Head of caudate nucleus (tissue), 42 donors: ENCODE measurements at regions not wholly inside any gene's neighbourhood (a gene's known extent, or its start where the extent isn't known, plus 50 kb on each side); places are given as distances from the start of the nearest gene placed in this dataset.
"Not testable (repeated sequence)": the region's sequence is repeated elsewhere in the genome, so short reads cannot be mapped to it uniquely, and the experiment has no call there.

Source experiments
- DNase-seq, 42 donors: peaks; one replicate each; pipeline versions ENCODE4 v3.0.0 to v3.0.0-alpha.2; 2020 to 2021; ENCODE audit warnings: mixed read lengths in 7 of 42
- intact Hi-C: fragments of 100-400 bp; cut with DNase I; formaldehyde crosslinking; loops from one replicate; pipeline ENCODE4 v1.15.0; 2022

DNA sequence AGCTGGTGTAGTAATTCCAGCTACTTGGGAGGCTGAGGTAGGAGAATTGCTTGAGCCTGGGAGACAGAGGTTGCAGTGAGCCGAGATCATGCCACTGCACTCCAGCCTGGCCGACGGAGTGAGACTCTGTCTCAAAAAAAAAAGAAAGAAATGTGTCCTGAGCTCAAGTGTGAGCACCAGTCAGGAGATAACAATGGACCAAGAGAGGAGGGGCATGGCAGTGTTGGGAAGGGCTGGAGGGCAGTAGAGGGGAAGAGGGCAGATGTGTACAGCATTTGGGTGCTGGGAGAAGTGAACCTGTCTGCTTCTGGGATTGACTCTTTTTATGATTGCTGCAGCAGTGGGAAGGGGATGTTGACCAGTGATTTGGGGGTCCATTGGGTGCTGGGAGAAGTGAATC is 105.3 kb upstream of the MPHOSPH6 start:
- DNase-seq, intact Hi-C loops: not testable (repeated sequence)

DNA sequence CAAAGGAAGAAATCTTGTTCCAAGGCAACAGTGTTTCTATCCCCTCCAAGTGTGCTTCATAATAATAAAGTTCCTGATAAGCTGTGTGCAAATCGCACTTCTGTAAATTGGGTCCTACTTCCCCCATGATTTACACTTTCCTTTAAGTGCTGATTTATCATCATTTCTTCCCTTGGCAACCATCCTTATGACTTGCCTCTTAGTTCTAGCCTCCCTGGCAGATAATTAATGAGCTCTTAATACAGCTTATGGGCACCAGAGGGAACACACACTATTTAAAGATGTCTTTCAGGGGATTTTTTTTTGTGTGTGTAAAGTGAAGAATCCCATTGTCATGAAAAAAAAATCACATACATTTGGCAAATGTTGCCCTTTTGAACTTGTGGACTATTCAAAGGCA is 101.6 kb upstream of the MPHOSPH6 start:
- DNase-seq: no peak
- intact Hi-C loops: no loop called here

DNA sequence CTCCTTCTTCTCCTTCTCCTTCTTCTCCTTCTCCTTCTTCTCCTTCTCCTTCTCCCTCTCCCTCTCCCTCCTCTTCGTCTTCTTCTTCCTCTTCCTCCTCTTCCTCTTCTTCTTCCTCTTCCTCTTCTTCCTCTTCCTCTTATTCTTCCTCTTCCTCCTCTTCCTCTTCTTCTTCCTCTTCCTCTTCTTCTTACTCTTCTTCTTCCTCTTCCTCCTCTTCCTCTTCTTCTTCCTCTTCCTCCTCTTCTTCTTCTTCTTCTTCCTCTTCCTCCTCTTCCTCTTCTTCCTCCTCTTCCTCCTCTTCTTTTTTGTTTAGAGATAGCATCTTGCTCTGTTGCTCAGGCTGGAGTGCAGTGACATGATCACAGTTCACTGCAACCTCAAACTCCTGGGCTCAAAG is 97.7 kb upstream of the MPHOSPH6 start:
- intact Hi-C loops: loop anchor here (10.0 kb wide), 1 partner anchor 317 kb away; no protein-coding TSS in a partner anchor
- DNase-seq: not testable (repeated sequence)

DNA sequence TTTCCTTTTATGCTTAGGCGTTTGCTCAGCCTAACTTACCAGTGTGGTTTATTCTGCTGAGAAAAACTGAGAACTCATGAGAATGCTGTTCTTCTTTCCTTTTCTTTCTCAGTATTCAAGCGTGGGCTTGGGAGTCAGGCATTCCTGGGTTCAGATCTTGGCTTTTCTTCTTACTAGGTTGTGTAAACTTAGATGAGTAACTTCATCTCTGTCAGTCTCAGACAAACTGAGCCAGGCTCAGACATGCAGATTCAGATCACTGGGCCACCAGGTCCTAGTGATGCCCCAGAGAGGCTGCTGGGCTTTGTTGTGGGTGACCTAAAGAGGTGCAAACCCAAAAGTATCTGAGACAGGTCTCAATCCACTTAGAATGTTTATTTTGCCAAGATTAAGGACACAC is 95.8 kb upstream of the MPHOSPH6 start:
- DNase-seq: no peak
- intact Hi-C loops: loop anchor here (10.0 kb wide), 1 partner anchor 319 kb away; no protein-coding TSS in a partner anchor

DNA sequence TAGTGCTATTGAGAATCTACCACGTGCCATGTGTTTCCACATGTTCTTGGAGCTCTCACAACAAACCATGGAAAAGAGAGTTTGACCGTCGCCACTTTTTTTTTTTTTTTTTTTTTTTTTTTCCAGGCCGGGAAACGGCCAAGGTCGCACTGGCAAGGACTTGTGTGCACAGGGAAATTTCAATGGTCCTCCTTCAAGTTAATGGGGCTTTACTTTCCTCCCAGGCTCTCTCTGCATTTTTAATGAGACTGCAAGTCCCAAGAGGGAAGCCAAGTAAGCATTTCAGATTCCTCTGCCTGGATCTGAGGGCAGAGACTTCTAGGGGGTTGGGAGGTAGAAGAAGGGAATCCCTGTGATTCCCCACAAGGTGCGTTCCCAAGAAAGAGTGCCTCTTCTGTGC is 94.7 kb upstream of the MPHOSPH6 start:
- DNase-seq: peak in 2 of 42 donors; percentile 10 to 20
- intact Hi-C loops: loop anchor here (10.0 kb wide), 1 partner anchor 320 kb away; no protein-coding TSS in a partner anchor

DNA sequence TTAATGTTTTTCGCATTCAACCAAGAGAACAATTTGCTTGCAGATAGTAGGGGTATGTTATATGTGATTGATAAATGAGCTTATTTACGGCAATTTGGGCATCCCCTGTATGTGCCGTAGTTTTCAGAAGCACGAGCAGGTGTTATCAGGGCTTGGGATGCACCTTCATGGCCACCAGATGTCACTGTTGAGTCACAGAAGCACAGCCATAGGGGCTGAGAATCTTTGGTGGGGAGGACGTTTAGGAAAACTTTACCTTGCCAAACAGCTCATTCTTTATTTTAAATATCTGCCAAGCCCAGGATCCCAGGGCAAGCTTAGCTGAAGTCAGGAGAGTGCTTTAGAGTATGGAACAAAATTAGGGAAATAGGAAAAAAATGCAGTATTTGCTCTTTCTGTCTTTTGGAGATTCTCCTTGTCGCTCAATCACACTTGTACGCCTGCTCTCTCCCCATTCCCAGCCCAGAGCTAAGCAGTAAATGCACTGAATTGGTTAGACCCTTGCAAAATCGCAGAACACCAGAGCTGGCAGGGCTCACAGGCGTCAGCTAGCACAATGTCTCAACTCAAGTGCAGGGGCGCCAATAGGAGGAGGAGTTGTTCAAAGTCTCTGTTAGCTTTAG is 93.6 kb upstream of the MPHOSPH6 start:
- peak; percentile 14 to 90 (median 77) for DNase-seq

DNA sequence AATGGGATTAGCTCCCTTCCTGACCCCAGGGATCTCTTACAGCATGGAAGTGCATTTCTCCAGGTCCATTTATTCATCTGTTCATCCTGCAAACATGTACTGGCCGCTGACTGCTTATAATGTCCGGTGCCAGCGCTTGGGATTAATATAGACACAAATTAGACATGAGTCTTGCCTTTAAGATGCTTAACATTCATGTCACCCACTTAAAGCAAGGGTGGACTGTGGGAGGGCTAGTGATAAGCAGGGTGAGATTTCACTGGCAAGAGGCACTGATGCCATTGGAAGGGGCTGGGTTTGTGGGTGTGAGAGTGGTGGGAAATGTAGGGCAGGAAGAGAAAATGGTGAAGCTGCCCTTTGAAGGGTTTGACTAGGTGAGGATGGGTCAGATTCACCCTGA is 92.2 kb upstream of the MPHOSPH6 start:
- no peak for DNase-seq
- intact Hi-C loops: loop anchor here (2.0 to 10.0 kb wide), 2 partner anchors 81 to 323 kb away; no protein-coding TSS in a partner anchor

More for the DNA sequence above, 93.6 kb upstream of the MPHOSPH6 start:
- intact Hi-C loops: loop anchor here (2.0 to 10.0 kb wide), 2 partner anchors 79 to 321 kb away; no protein-coding TSS in a partner anchor

DNA sequence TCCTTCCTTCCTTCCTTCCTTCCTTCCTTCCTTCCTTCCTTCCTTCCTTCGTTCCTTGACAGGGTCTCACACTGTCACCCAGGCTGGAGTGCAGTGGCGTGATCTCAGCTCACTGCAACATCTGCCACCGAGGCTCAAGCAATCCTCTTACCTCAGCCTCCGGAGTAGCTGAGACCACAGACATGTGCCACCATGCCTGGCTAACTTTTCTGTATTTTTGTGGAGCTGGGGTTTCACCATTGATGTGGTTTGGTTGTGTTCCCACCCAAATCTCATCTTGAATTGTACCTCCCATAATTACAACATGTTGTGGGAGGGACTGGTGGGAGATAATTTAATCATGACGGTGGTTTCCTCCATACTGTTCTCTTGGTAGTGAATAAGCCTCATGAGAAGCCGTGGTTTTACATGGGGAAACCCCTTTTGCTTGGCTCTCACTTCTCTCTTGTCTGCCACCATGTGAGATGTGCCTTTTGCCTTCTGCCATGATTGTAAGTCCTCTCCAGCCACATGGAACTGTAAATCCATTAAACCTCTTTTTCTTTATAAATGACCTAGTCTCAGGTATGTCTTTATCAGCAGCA is 90.3 kb upstream of the MPHOSPH6 start:
- intact Hi-C loops: loop anchor here (10.0 kb wide), 1 partner anchor 324 kb away; no protein-coding TSS in a partner anchor
- DNase-seq: no peak

DNA sequence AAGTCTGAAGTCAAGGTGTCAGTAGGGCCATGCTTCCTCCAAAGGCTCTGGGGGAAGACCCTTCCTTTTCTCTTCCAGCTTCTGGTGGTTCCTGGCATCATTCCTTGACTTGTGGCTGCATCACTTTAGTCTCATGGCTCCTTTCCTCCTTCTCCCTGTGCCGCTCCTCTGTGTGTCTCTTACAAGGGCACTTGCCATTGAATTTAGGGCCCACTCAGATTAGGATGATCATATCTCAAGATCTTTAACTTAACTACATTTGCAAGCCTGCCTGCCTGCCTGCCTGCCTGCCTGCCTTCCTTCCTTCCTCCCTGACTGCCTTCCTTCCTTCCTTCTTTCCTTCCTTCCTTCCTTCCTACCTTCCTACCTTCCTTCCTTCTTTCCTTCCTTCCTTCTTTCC is 89.7 kb upstream of the MPHOSPH6 start:
- no peak for DNase-seq
- intact Hi-C loops: loop anchor here (10.0 kb wide), 1 partner anchor 325 kb away; no protein-coding TSS in a partner anchor

DNA sequence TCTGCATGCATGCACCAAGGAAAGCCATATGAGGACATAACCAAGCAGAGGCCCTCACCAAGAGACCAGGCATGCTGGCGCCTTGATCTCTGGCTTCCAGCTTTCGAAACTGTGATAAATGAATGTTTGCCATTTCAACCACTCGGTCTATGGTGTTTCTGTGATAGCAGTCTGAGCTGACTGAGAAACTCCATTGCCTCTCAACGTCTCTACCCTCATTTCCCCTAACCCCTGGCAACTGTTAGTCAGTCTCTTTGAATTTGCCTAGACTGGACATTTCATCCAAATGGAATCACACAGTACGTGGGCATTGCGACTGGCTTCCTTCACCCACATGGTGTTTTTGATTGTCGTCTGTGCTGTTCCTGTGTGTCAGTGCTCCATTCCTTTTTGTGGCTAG is 88.0 kb upstream of the MPHOSPH6 start:
- DNase-seq: no peak
- intact Hi-C loops: no loop called here

DNA sequence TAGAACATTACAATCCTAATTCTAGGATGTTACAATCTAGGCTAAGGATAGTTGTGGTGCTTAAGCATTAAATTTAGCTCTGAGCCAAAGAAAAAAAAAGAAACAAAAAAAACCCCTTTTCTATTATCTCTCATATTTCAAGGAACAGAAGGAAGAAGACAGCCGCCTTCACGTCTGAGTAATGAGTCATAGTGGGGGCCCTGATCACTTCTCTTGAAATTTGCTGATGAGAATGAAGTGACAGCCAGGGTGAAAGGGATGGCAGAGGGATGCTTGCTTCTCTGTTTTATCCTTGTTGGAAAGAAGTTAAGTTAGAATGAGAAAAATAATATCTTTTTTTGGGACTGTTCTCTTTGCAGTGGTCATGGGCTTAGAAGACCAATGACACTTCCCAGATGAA is 82.6 kb upstream of the MPHOSPH6 start:
- DNase-seq: peak in 27 of 42 donors; percentile 6 to 78 (median 48)
- intact Hi-C loops: no loop called here

DNA sequence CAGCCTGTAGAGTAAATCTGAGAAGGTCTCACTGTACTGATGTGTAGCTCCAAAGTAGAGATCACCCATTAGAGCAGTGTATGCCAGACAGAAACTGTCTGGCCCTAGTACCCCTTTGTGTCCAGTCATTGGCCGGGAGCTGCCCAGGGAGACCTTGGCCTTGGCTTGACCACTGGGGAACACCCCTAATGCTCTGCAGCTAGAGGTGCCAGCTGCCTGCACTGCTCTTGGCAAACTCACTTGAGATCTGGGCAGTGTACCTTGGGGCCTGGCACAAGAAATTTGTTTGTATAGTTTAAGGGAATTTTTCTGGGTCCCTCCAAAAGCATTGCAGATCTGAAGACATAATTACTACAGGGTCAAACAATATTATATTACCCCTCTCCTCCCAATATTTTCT is 78.7 kb upstream of the MPHOSPH6 start:
- intact Hi-C loops: no loop called here
- peak in 8 of 42 donors; percentile 11 to 34 (median 20) for DNase-seq

DNA sequence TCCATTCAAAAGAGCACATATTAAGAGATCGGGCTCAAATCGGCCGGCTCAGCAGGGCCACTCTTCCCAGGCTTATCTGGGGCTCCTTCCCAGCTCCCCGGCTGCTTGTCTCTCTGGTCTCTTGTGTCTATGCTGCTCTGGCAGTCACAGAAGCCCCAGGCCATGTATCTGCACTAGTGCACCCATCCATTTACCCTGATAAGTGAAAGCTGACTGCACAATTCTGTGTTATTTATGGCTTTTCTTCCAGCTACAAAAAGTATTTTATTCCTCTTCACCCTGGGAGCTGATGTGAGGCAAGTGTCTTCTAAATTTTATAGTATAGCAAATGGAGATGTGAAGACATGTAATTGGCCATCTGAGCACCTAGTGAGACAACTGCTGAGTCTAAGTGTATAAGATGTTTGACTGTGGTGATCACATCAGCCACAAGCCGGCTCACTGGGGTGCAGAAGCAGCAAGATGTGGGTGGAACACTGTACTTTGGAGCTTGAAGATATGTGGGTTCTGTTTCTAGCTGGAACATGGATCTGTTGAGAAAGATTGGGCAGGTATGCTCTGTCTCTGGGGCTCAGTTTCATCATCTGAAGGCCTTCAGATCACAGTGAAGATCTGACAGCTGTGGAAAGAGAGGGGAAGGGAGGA is 78.1 kb upstream of the MPHOSPH6 start:
- intact Hi-C loops: no loop called here

DNA sequence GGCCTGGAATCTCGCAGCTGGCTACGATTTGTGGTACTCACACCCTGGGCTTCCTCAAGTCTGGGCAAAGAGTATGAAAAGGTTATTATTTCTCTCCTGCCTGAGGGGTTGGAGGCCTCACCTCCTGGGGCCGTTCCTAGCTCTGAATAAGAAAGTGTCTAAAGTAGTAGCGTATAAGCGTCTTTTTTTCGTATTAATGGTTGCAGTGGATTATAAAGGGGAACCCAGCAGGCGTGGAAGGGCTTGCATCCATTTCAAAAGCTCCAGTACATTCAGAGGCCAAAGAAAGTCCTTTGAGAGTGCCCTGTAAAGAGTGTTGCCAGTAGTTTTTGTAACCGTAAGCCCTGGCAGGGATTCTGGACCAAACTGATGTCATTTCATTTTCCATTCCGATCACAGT is 72.2 kb upstream of the MPHOSPH6 start:
- DNase-seq: peak in 2 of 42 donors; percentile 27 to 45

More for the DNA sequence above, 78.1 kb upstream of the MPHOSPH6 start:
- DNase-seq: peak in 20 of 42 donors; percentile 12 to 64 (median 30)

DNA sequence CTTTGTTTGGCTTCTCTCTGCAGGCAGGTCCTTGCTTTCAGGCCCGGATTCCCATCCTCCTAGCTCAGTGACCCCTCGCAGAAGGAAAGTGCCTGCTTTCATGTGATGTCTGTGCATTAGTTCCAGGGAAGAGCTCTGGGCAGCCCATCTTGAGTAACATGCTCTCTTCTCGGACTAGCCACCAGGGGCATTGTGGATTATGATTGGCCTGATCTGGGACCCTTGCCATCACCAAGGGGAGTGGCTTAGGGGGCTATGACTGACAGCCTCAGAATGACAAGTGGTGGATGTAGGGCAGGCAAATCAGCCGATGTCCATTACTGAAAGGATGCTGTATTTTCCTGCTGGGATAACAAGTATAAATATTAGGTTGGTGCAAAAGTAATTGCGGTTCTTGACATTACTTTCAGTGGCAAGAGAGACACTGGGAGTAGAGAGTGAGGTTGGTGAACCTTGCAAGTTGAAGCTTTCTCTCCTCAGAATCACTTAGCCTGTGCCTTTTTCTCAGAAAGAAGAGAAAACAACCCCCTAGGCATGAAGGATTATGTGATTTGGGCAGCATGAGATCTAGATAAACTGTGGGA is 71.5 kb upstream of the MPHOSPH6 start:
- no peak for DNase-seq
- intact Hi-C loops: no loop called here

More for the DNA sequence above, 72.2 kb upstream of the MPHOSPH6 start:
- intact Hi-C loops: no loop called here

DNA sequence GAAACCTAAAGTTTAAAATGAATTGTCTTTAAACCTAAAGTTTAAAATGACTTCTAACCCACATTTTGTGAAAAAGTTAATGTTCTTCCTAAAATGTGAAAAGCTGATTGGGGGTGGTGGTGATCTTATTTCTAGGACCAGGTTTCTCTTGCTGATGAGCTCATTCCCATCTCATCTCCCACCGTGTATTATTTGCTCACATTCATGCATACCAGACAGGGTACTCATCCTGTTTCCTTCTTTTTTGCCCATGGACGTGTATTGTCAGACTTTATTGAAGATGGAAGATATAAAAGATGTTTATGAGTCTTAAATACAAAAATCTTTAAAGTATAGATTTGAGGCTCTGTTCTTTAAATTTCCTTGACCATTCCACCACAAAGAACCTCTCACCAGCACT is 70.1 kb upstream of the MPHOSPH6 start:
- intact Hi-C loops: no loop called here
- no peak for DNase-seq

DNA sequence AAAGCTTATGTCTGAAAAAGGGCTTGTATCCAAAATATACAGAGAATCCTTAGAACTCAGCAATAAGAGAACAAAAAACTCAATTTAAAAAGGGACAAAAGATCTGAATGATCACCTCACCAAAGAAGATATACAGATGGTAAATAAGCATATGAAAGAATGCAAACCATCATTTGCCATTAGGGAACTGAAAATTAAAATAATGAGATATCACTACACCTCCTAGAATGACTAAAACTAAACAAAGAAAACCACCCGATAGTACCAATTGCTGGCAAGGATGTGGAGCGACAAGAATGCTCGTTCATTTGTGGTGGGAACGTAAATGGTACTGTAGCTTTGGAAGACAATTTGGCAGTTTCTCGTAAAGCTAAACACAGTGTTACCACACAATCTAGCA is 66.9 kb upstream of the MPHOSPH6 start:
- intact Hi-C loops: no loop called here
- no peak for DNase-seq

DNA sequence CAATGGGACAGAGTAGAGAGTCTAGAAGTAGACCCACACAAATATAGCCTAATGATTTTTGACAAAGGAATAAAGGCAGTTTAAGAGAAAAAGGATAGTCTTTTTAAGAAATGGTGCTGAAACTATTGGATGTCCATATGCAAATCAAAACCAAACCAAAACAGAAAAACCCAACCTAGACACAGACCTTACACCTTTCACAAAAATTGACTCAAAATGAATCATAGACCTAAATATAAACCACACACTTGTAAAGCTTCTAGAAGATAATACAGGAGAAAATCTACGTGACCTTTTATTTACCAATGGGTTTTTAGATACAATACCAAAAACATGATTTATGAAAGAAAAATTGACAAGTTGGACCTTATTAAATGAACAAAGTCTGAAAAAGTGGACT is 66.4 kb upstream of the MPHOSPH6 start:
- DNase-seq: no peak
- intact Hi-C loops: no loop called here

DNA sequence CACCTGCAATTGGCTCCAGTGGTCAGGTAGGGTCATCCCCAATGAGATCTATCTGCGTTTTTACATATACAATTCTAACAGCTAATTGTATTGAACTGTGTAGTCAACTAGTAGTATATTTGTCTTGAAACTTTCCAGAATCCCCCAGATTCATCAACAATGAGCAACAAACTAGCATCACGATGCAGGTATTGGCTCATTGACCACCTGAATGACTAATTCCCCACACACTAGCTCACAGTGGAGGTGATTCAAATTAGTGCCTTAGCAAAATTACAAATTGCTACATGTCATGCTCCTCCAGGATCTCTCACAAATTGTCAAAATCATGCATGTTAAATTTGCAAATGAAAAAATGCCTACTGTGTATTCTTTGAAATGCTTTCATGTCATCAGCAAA is 62.8 kb upstream of the MPHOSPH6 start:
- intact Hi-C loops: loop anchor here (5.0 kb wide), 1 partner anchor 201 kb away; no protein-coding TSS in a partner anchor
- no peak for DNase-seq
